ENCODE measurements at regions not wholly inside any gene's neighbourhood (a gene's known extent, or its start where the extent isn't known, plus 50 kb on each side); places are given as distances from the start of the nearest gene placed in this dataset.

GRCh38 chr5:120913396-120913795 lies 449.3 kb downstream of the PRR16 start:
- TF ChIP-seq POLR2A (conservative IDR thresholded peaks at IDR 0.05) (no peak), RFX1 (IDR thresholded peaks at IDR 0.05) (no peak), SUPT5H (IDR thresholded peaks at IDR 0.05) (no peak), CBFB (CRISPR knock-in tag; IDR thresholded peaks at IDR 0.05) (no peak), SAFB (IDR thresholded peaks at IDR 0.05; ENCODE audit: borderline replicate concordance, low read depth, low read length) (no peak), FOXP1 (CRISPR knock-in tag; IDR thresholded peaks at IDR 0.05) (no peak), MYNN (IDR thresholded peaks at IDR 0.05) (no peak), MYNN (CRISPR knock-in tag; IDR thresholded peaks at IDR 0.05) (no peak), POLR2AphosphoS5 (IDR thresholded peaks at IDR 0.05; ENCODE audit: control insufficient read depth, insufficient read depth, low read depth, low read length) (no peak), EZH2 (IDR thresholded peaks at IDR 0.05; ENCODE audit: borderline replicate concordance, low read depth, low read length) (no peak), FIP1L1 (IDR thresholded peaks at IDR 0.05; ENCODE audit: low read depth, low read length, poor library complexity, severe bottlenecking) (no peak)
- TF ChIP-seq, protein P1, sequence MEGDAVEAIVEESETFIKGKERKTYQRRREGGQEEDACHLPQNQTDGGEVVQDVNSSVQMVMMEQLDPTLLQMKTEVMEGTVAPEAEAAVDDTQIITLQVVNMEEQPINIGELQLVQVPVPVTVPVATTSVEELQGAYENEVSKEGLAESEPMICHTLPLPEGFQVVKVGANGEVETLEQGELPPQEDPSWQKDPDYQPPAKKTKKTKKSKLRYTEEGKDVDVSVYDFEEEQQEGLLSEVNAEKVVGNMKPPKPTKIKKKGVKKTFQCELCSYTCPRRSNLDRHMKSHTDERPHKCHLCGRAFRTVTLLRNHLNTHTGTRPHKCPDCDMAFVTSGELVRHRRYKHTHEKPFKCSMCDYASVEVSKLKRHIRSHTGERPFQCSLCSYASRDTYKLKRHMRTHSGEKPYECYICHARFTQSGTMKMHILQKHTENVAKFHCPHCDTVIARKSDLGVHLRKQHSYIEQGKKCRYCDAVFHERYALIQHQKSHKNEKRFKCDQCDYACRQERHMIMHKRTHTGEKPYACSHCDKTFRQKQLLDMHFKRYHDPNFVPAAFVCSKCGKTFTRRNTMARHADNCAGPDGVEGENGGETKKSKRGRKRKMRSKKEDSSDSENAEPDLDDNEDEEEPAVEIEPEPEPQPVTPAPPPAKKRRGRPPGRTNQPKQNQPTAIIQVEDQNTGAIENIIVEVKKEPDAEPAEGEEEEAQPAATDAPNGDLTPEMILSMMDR (IDR thresholded peaks at IDR 0.05 in 2 of 3, conservative IDR thresholded peaks at IDR 0.05 in 1 of 3; ENCODE audit: insufficient read depth in 2 of 3, low read depth in 1 of 3, low read length in 3 of 3), result no peak

Data from K562 (cell line).